ENCODE measurements at regions not wholly inside any gene's neighbourhood (a gene's known extent, or its start where the extent isn't known, plus 50 kb on each side); places are given as distances from the start of the nearest gene placed in this dataset.

- H3K27me3 ChIP-seq (ENCODE audit: insufficient read depth, low read depth, severe bottlenecking), result no peaks in the 10 kb centered on the region
- no peak for DNase-seq
- no peak overlapping the region for H3K4me3 ChIP-seq (ENCODE audit: low read depth, low read length)
- H3K27ac ChIP-seq, result no peak overlapping the region
- H3K9me3 ChIP-seq (ENCODE audit: severe bottlenecking), result no peaks in the 10 kb centered on the region
- no peaks in the 10 kb centered on the region for H3K36me3 ChIP-seq
- no peak for TF ChIP-seq CTCF (IDR thresholded peaks at IDR 0.05; ENCODE audit: low read depth, low read length)
These were observed 338.1 kb upstream of the SFSWAP start for GRCh38 chr12:131372706-131373195.

- Histone ChIP-seq H3K9me3 (ENCODE audit: severe bottlenecking) (no peaks in the 10 kb centered on the region), H3K36me3 (no peaks in the 10 kb centered on the region), H3K4me3 (ENCODE audit: low read depth, low read length) (no peak overlapping the region), H3K27ac (no peak overlapping the region), H3K27me3 (ENCODE audit: insufficient read depth, low read depth, severe bottlenecking) (no peaks in the 10 kb centered on the region)
- no peak for TF ChIP-seq CTCF (IDR thresholded peaks at IDR 0.05; ENCODE audit: low read depth, low read length)
- no peak for DNase-seq
These were observed 335.5 kb upstream of the SFSWAP start for GRCh38 chr12:131375261-131375971.

GRCh38 chr12:131375972-131376345, 334.9 kb upstream of the SFSWAP start:
- H3K36me3 ChIP-seq, result no peaks in the 10 kb centered on the region
- no peak for DNase-seq
- H3K9me3 ChIP-seq (ENCODE audit: severe bottlenecking), result no peaks in the 10 kb centered on the region
- TF ChIP-seq CTCF (IDR thresholded peaks at IDR 0.05; ENCODE audit: low read depth, low read length), result no peak
- no peak overlapping the region for H3K27ac ChIP-seq
- H3K27me3 ChIP-seq (ENCODE audit: insufficient read depth, low read depth, severe bottlenecking), result no peaks in the 10 kb centered on the region
- H3K4me3 ChIP-seq (ENCODE audit: low read depth, low read length), result no peak overlapping the region

GRCh38 chr12:131378176-131378842, 332.6 kb upstream of the SFSWAP start:
- no peak for TF ChIP-seq CTCF (IDR thresholded peaks at IDR 0.05; ENCODE audit: low read depth, low read length)
- H3K9me3 ChIP-seq (ENCODE audit: severe bottlenecking), result no peaks in the 10 kb centered on the region
- no peak overlapping the region for H3K4me3 ChIP-seq (ENCODE audit: low read depth, low read length)
- no peaks in the 10 kb centered on the region for H3K27me3 ChIP-seq (ENCODE audit: insufficient read depth, low read depth, severe bottlenecking)
- H3K27ac ChIP-seq, result no peak overlapping the region
- H3K36me3 ChIP-seq, result no peaks in the 10 kb centered on the region
- no peak for DNase-seq

GRCh38 chr12:131378861-131379665, 331.8 kb upstream of the SFSWAP start:
- no peak overlapping the region for H3K4me3 ChIP-seq (ENCODE audit: low read depth, low read length)
- H3K27ac ChIP-seq, result no peak overlapping the region
- H3K27me3 ChIP-seq (ENCODE audit: insufficient read depth, low read depth, severe bottlenecking), result no peaks in the 10 kb centered on the region
- no peaks in the 10 kb centered on the region for H3K9me3 ChIP-seq (ENCODE audit: severe bottlenecking)
- DNase-seq, result no peak
- H3K36me3 ChIP-seq, result no peaks in the 10 kb centered on the region
- no peak for TF ChIP-seq CTCF (IDR thresholded peaks at IDR 0.05; ENCODE audit: low read depth, low read length)
